ENCODE measurements at regions not wholly inside any gene's neighbourhood (a gene's known extent, or its start where the extent isn't known, plus 50 kb on each side); places are given as distances from the start of the nearest gene placed in this dataset.

- Histone ChIP-seq H4K8ac (replicated peaks; ENCODE audit: insufficient read length, low read depth, low read length) (no peak overlapping the region), H3K56ac (ENCODE audit: insufficient read length, low read depth, low read length) (no peak overlapping the region), H2BK5ac (ENCODE audit: insufficient read length, low read length) (no peak overlapping the region), H3K14ac (ENCODE audit: insufficient read depth, low read length) (no peak overlapping the region), H3K27ac (ENCODE audit: insufficient read length, low read depth, low read length) (no peak overlapping the region), H4K5ac (ENCODE audit: insufficient read length, low read depth, low read length) (no peak overlapping the region), H3K23me2 (ENCODE audit: insufficient read length, low read depth, low read length, poor library complexity, severe bottlenecking) (no peaks in the 10 kb centered on the region), H2AK5ac (ENCODE audit: insufficient read length, low read length) (no peak overlapping the region), H2BK20ac (ENCODE audit: low read depth, low read length, poor library complexity, severe bottlenecking) (no peak overlapping the region), H3K4me2 (ENCODE audit: insufficient read depth, insufficient read length, low read length) (no peak overlapping the region), H3K79me1 (ENCODE audit: insufficient read depth, low read depth, low read length, poor library complexity, severe bottlenecking) (no peaks in the 10 kb centered on the region), H3K18ac (ENCODE audit: insufficient read length, low read depth, low read length) (no peak overlapping the region), H2AFZ (ENCODE audit: low read length) (no peak overlapping the region), H3K4me1 (ENCODE audit: insufficient read depth, low read length) (no peaks in the 10 kb centered on the region), H2BK12ac (ENCODE audit: insufficient read length, low read depth, low read length) (no peak overlapping the region), H3K23ac (ENCODE audit: insufficient read length, low read depth, low read length) (no peak overlapping the region), H3K27me3 (ENCODE audit: insufficient read depth, low read length) (no peaks in the 10 kb centered on the region), H4K20me1 (ENCODE audit: control insufficient read depth, insufficient read depth, insufficient read length) (no peaks in the 10 kb centered on the region), H4K91ac (ENCODE audit: insufficient read length, low read depth, low read length) (no peak overlapping the region), H2BK120ac (ENCODE audit: low read depth, low read length, poor library complexity, severe bottlenecking) (no peak overlapping the region), H3K79me2 (ENCODE audit: insufficient read depth, low read length) (no peaks in the 10 kb centered on the region), H2BK15ac (ENCODE audit: low read depth, low read length) (no peak overlapping the region), H3K9ac (ENCODE audit: extremely low read depth, insufficient read length, low read length) (no peak overlapping the region), H3K9me3 (ENCODE audit: control insufficient read depth, low read depth, low read length) (no peaks in the 10 kb centered on the region), H3K4ac (ENCODE audit: low read depth, low read length) (no peak overlapping the region), H3T11ph (ENCODE audit: low read length) (no peak overlapping the region)
- Mint-ChIP-seq H3K27me3 (ENCODE audit: low read depth) (no peaks in the 10 kb centered on the region), H3K9me3 (peaks cover 2 to 3% of the 10 kb centered on the region in 2 experiments; a peak in 2 of 5 replicates), H3K36me3 (ENCODE audit: insufficient read depth in 1 of 3, low read depth in 3 of 3) (no peaks in the 10 kb centered on the region), H3K4me1 (no peaks in the 10 kb centered on the region), H3K27ac (no peak overlapping the region), H3K4me3 (no peak overlapping the region)
- no peak for DNase-seq
- TF ChIP-seq CTCF (conservative IDR thresholded peaks at IDR 0.05), result no peak
- no CpG with 5 or more reads among the region's 3 CpGs for WGBS (ENCODE audit: extremely low coverage, insufficient read length, low lambda C conversion rate)
These were observed 724.0 kb upstream of the LINC00305 start for GRCh38 chr18:64872710-64873458.
